GM12892 (cell line): ENCODE measurements at regions not wholly inside any gene's neighbourhood (a gene's known extent, or its start where the extent isn't known, plus 50 kb on each side); places are given as distances from the start of the nearest gene placed in this dataset.
"Not testable (repeated sequence)": the region's sequence is repeated elsewhere in the genome, so short reads cannot be mapped to it uniquely, and the experiment has no call there.

ENCODE experiments used
- POLR2A ChIP-seq: IDR thresholded peaks from 2 replicates; pipeline ENCODE4 v1.6.1; 2011; ENCODE audit warnings: low read depth, low read length, control low read depth
- POLR2AphosphoS5 ChIP-seq: IDR thresholded peaks from 2 replicates; pipeline ENCODE4 v1.6.1; 2011; ENCODE audit warnings: low read depth, low read length, control low read depth
- TAF1 ChIP-seq: IDR thresholded peaks from 2 replicates; pipeline ENCODE4 v1.6.1; 2011; ENCODE audit warnings: low read depth, mild to moderate bottlenecking, control low read depth, low read length, borderline replicate concordance

DNA sequence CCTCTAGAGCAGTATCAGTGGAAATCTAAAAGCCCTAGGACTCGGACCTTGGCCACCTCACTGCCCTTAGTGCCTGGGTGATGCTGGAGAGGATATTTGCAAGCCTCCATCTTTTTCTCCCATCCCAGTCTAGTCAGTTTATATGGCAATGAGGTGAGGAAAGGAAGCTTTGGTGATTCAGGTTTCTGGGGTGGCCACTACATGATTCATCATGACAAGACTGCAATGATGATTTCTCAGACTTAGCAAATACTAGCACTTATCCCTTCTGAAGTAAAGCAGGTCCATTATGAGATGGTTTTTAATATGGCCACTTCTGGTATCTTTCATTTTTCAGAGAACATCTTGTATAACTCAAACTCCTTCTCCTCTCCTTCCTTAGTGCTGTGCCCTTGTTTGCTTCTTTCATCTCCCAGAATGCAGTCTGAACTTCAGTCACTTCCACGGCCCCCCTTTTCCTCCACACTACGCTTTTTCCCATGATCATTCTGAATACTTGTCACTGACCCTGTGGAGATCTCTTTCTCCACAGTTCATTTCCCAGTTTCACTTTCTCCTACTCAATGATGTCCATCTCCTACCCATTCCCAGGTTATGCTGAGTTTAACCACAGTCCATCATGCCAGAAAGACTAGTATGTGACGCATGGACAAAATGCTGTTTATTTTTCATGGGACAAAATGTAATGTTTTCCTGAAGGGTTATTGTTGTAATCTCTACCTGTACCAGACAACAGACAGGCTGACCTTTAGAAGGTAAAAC, 57.4 kb upstream of the TERB2 start:
- TF ChIP-seq POLR2A, TAF1, POLR2AphosphoS5: not testable (repeated sequence)
